ENCODE measurements at regions not wholly inside any gene's neighbourhood (a gene's known extent, or its start where the extent isn't known, plus 50 kb on each side); places are given as distances from the start of the nearest gene placed in this dataset.
A peak's percentile ranks its signal among the peaks of the same experiment; 100 is the strongest.
"Not testable (repeated sequence)": the region's sequence is repeated elsewhere in the genome, so short reads cannot be mapped to it uniquely, and the experiment has no call there.

DNA sequence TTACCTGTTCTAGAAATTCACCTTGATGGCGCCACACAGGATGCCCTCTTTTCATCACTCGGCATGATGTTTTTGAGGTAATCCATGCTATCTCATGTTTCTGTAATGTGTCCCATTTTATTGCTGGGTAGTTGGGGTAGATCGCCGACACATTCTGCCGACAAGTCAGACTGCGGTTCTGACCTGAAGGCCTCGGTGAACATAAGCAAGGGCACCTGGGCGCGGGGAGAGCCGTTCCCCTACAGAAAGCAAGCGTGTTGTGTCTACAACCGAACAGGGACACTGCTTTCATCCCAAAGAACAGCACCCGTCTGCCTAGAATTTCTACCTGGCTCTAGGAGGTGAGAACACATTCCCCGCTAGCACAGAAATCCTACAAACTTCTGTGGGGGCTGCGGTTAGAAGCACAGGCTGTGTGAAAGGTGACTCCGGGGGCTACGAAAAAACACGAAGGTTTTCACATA is 149.2 kb downstream of the PPIAL4G start:
- peaks cover 5% of the 10 kb centered on the region; the same call in 1 of the 2 replicates for H3K4me1 ChIP-seq (ENCODE audit: control insufficient read depth, insufficient read depth, low read length)
- no peaks in the 10 kb centered on the region for H3K36me3 ChIP-seq (ENCODE audit: control insufficient read depth, insufficient read depth, low read length)
- no peaks in the 10 kb centered on the region for H3K27me3 ChIP-seq (ENCODE audit: control insufficient read depth, insufficient read depth, low read length)
- H3K27ac ChIP-seq (ENCODE audit: low read depth, low read length) = peak overlapping the region; percentile 97
- peak overlapping the region; percentile 53 for H3K9ac ChIP-seq (ENCODE audit: low read depth, low read length)
- peak overlapping the region; percentile 74 for H3K4me3 ChIP-seq (ENCODE audit: low read depth, low read length)
- no peaks in the 10 kb centered on the region for H3K9me3 ChIP-seq (ENCODE audit: control insufficient read depth, insufficient read depth, low read length)

DNA sequence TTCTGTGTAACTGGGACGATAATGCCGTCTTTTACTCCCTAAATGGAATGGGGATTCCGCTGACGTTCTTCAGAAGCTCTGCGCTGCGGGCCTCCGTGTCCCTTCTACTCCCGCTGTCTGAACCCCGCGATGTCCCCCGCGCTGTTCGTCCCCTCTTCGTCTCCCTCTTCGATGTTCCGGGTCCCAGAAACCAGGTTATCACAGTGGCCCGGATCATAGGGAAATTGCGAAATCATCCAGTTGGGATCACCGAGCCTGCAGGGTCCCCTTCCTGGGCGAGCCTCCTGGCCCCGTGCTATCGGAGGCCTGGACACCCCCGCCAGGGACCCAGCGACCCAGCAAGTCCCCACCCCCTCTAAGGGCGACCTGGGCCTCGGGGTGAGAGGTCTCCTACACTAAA is 154.2 kb downstream of the PPIAL4G start:
- peaks cover 5% of the 10 kb centered on the region; the same call in 1 of the 2 replicates for H3K4me1 ChIP-seq (ENCODE audit: control insufficient read depth, insufficient read depth, low read length)
- H3K9ac ChIP-seq (ENCODE audit: low read depth, low read length) = no peak overlapping the region
- H3K36me3 ChIP-seq (ENCODE audit: control insufficient read depth, insufficient read depth, low read length) = no peaks in the 10 kb centered on the region
- no peaks in the 10 kb centered on the region for H3K9me3 ChIP-seq (ENCODE audit: control insufficient read depth, insufficient read depth, low read length)
- H3K27ac ChIP-seq (ENCODE audit: low read depth, low read length) = no peak overlapping the region
- no peak overlapping the region for H3K4me3 ChIP-seq (ENCODE audit: low read depth, low read length)
- H3K27me3 ChIP-seq (ENCODE audit: control insufficient read depth, insufficient read depth, low read length) = no peaks in the 10 kb centered on the region

DNA sequence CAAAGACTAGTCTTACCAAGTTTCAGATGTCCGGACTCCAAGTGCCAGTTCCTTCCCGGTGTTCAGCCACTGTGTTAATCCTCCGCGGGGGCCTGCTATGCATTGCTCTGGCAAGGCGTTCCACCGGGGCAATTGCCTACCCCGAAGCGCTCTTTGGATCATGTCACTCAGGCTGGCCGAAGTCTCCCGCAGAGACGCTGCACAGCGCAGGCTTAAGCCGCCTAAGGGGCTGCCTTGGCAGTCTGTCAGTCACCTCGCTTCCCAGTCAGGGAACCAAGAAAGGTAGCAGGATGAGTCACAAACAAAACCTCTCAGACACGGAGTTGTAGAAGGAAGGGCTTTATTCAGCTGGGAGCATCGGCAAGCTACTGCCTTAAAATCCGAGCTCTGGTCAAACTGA is 158.1 kb downstream of the PPIAL4G start:
- H3K27me3 ChIP-seq (ENCODE audit: control insufficient read depth, insufficient read depth, low read length); H3K27ac ChIP-seq (ENCODE audit: low read depth, low read length); H3K4me1 ChIP-seq (ENCODE audit: control insufficient read depth, insufficient read depth, low read length); H3K9ac ChIP-seq (ENCODE audit: low read depth, low read length); H3K9me3 ChIP-seq (ENCODE audit: control insufficient read depth, insufficient read depth, low read length); H3K4me3 ChIP-seq (ENCODE audit: low read depth, low read length); H3K36me3 ChIP-seq (ENCODE audit: control insufficient read depth, insufficient read depth, low read length): not testable (repeated sequence)

DNA sequence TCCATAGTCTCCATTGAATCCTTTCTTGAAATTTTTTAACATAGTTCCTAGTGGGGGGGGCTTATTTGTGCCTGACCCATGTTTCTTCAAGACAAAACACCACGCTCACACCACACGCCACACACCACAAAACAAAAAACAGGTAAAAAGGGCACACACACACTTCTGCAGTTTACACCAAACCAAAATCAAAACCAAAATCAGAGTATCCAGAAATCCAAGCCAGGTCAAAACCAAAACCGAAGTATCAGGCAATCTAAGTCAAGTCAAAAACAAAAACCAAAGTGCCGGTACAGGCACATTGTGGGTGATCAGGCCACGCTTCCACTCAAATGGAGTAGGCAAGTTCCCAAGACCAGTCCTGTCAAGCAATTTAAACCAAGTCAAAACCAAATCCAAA is 158.6 kb downstream of the PPIAL4G start:
- H3K4me1 ChIP-seq (ENCODE audit: control insufficient read depth, insufficient read depth, low read length); H3K27me3 ChIP-seq (ENCODE audit: control insufficient read depth, insufficient read depth, low read length); H3K9me3 ChIP-seq (ENCODE audit: control insufficient read depth, insufficient read depth, low read length); H3K36me3 ChIP-seq (ENCODE audit: control insufficient read depth, insufficient read depth, low read length); H3K27ac ChIP-seq (ENCODE audit: low read depth, low read length); H3K9ac ChIP-seq (ENCODE audit: low read depth, low read length); H3K4me3 ChIP-seq (ENCODE audit: low read depth, low read length): not testable (repeated sequence)

DNA sequence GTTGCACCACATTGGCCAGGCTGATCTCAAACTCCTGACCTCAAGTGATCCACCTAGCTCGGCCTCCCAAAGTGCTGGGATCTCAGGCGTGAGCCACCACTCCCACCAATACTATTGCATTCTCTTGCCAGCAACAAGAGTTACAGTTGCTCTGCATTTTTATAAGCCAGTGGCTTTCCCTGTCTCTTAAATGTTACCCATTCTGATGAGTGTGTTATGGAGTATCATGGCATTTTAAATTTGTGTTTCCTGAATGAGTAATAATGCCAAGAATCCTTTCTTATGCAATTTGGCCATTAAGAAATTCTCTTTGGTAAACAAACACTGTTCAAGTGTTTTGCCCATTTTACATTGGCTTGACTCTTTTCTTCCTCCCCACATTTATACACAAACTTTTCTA is 163.0 kb downstream of the PPIAL4G start:
- H3K36me3 ChIP-seq (ENCODE audit: control insufficient read depth, insufficient read depth, low read length); H3K27ac ChIP-seq (ENCODE audit: low read depth, low read length); H3K4me3 ChIP-seq (ENCODE audit: low read depth, low read length); H3K4me1 ChIP-seq (ENCODE audit: control insufficient read depth, insufficient read depth, low read length); H3K9me3 ChIP-seq (ENCODE audit: control insufficient read depth, insufficient read depth, low read length); H3K9ac ChIP-seq (ENCODE audit: low read depth, low read length): not testable (repeated sequence)
- H3K27me3 ChIP-seq (ENCODE audit: control insufficient read depth, insufficient read depth, low read length) = peaks cover 36% of the 10 kb centered on the region

DNA sequence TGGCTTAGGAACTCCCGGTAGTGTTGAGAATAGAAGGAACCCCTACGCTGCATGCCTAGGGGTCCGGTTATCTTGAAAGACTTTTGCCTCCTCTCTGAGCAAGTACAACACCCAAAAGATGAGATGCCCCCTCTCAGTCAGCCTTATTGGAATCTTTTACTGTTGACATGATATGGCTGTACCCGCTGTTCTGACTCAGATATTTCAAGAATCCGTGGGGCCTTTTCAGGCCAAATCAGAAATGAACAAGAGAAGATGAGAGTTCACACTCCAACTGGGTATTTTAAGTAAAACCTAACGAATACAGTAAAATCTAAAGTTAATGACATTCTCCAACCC is 164.2 kb downstream of the PPIAL4G start:
- H3K27me3 ChIP-seq (ENCODE audit: control insufficient read depth, insufficient read depth, low read length) = peaks cover 43% of the 10 kb centered on the region
- peaks cover 8% of the 10 kb centered on the region for H3K4me1 ChIP-seq (ENCODE audit: control insufficient read depth, insufficient read depth, low read length)
- H3K4me3 ChIP-seq (ENCODE audit: low read depth, low read length) = peak overlapping the region; percentile 61
- peak overlapping the region; percentile 17 for H3K9ac ChIP-seq (ENCODE audit: low read depth, low read length)
- no peaks in the 10 kb centered on the region for H3K9me3 ChIP-seq (ENCODE audit: control insufficient read depth, insufficient read depth, low read length)
- no peak overlapping the region for H3K27ac ChIP-seq (ENCODE audit: low read depth, low read length)
- H3K36me3 ChIP-seq (ENCODE audit: control insufficient read depth, insufficient read depth, low read length) = no peaks in the 10 kb centered on the region

DNA sequence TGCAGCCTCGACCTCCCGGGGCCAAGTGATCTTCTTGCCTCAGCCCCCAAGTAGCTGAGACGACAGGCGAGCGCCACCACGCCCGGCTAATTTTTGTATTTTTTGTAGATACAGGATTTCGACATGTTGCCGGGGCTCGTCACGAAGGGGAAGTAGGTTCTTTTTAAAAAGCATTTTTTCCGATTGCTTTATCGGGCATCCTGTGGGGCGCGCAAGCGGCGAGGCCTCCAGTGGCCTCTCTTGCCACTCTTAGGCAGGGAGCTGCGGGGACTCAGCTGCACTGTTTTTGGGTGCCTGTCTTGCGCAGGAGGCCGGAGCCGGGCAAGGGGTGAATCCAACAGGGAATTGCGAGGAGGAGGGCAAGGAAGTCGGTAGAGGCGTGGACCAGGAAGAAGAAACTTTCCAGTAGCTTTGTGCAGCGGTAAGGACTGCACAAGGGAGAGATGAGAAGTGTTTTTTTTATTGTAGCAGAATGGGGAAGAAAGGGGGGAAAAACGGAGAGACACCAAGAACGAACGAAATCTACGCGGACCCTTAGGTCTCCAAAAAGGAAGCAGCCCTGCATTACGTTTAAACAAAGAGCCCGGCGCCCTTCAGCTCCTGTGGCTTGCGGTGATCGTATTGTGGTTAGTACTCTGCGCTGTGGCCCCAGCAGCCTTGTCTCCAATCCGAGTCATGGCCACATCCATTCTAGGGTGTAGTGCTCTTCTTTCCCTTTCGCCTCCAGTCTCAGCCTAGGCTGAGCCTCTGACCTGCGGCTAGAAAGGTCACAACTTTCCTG is 164.8 kb downstream of the PPIAL4G start:
- H3K9ac ChIP-seq (ENCODE audit: low read depth, low read length) = peak overlapping the region; percentile 17
- no peak overlapping the region for H3K27ac ChIP-seq (ENCODE audit: low read depth, low read length)
- no peaks in the 10 kb centered on the region for H3K9me3 ChIP-seq (ENCODE audit: control insufficient read depth, insufficient read depth, low read length)
- H3K36me3 ChIP-seq (ENCODE audit: control insufficient read depth, insufficient read depth, low read length) = no peaks in the 10 kb centered on the region
- H3K4me1 ChIP-seq (ENCODE audit: control insufficient read depth, insufficient read depth, low read length) = peaks cover 8% of the 10 kb centered on the region
- peak overlapping the region; percentile 61 for H3K4me3 ChIP-seq (ENCODE audit: low read depth, low read length)
- peaks cover 43% of the 10 kb centered on the region for H3K27me3 ChIP-seq (ENCODE audit: control insufficient read depth, insufficient read depth, low read length)

DNA sequence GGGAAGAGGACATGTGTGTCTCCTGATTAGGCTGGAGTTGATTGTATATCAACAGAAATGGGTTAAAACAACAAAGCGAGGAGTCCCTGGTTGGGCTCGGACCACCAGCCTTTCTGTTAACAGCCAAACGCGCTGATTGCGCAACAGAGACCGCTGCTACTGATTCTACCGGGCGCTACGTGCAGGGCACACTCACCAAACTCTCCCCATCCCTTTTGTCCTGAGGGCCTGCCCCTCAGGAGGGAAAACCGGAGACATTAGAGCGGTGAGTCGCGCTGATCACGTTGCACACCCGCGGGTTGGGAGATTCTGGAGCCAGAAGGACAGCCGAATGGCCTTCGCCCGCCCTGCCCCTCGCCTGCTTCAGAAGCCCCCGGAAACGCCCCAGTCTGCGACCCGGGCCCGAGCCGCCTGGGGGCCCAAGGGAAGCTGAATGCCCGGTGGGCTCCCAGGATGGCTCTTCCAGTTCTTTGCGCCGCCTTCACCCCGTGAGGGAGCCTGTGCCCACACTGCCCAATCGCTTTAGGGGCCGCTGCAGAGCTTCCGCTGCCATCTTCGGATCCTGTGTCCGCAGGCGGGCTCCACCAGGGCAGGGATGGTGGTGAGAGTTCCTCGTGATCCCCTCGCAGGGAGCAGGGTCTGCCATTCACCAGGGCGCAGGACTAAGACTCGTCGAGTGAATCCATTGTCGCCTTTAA is 165.4 kb upstream of the NBPF11 start:
- peaks cover 8% of the 10 kb centered on the region for H3K4me1 ChIP-seq (ENCODE audit: control insufficient read depth, insufficient read depth, low read length)
- peaks cover 46% of the 10 kb centered on the region for H3K27me3 ChIP-seq (ENCODE audit: control insufficient read depth, insufficient read depth, low read length)
- H3K9me3 ChIP-seq (ENCODE audit: control insufficient read depth, insufficient read depth, low read length) = no peaks in the 10 kb centered on the region
- H3K27ac ChIP-seq (ENCODE audit: low read depth, low read length) = no peak overlapping the region
- no peaks in the 10 kb centered on the region for H3K36me3 ChIP-seq (ENCODE audit: control insufficient read depth, insufficient read depth, low read length)
- H3K4me3 ChIP-seq (ENCODE audit: low read depth, low read length) = peak overlapping the region; percentile 61
- no peak overlapping the region for H3K9ac ChIP-seq (ENCODE audit: low read depth, low read length)

DNA sequence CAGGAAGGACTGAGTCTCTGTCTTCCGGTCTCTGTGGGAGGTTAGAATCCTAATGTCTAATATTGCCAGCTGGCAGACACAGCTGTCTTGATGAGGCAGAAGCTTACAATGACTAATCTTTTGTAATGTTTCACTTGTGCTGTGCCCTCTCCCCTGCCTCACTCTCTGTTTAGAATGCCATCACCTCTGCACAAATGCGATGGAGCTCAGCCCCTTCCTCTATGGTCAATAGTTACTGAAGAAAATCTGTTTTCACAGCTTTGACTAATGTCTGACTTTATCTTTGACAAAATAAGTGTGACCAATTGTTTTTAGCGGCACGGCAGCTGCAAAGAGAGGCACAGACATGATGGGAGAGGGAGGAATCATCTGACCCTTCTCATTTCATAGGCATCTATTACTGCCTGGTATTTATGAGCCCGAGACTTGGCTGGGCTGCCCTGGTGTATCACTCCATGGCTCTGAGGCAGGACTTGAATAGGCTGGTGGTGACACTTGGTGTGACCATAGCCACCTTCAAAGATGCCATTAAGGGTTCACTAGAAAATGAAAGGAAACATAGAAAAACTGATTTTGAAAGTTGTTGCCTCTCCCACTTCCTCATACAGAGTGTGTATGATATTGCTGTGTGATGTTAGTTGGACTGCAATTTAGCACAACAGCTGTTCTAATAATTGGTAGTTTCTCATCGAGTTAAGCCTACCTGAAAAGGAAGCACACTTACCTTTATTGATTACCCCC is 163.2 kb upstream of the NBPF11 start:
- Histone ChIP-seq H3K9me3 (ENCODE audit: control insufficient read depth, insufficient read depth, low read length) (no peaks in the 10 kb centered on the region), H3K4me1 (ENCODE audit: control insufficient read depth, insufficient read depth, low read length) (peaks cover 15% of the 10 kb centered on the region), H3K27ac (ENCODE audit: low read depth, low read length) (no peak overlapping the region), H3K4me3 (ENCODE audit: low read depth, low read length) (no peak overlapping the region), H3K9ac (ENCODE audit: low read depth, low read length) (no peak overlapping the region), H3K27me3 (ENCODE audit: control insufficient read depth, insufficient read depth, low read length) (peaks cover 68% of the 10 kb centered on the region), H3K36me3 (ENCODE audit: control insufficient read depth, insufficient read depth, low read length) (no peaks in the 10 kb centered on the region)

DNA sequence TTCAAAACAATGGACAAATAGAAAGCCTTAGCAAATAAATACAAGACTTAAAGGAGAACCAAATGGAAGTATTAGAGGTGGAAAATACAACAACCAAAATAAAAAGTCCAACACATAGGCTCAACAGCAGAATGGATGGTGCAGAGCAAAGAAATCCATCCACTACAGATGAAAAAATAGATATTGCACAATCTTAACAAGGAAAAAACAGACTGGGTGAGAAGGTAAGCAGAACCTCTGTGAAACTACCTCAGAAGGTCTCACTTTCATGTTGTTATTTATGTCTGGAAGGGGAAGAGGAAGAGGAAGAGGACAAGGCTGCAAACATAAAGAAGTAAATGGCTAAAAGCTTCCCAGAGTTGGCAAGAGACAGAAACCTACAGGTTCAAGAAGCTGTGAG is 158.7 kb upstream of the NBPF11 start:
- H3K4me3 ChIP-seq (ENCODE audit: low read depth, low read length) = peak overlapping the region; percentile 82; the same call in 1 of the 2 replicates
- H3K27ac ChIP-seq (ENCODE audit: low read depth, low read length) = no peak overlapping the region
- no peaks in the 10 kb centered on the region for H3K36me3 ChIP-seq (ENCODE audit: control insufficient read depth, insufficient read depth, low read length)
- H3K9ac ChIP-seq (ENCODE audit: low read depth, low read length) = no peak overlapping the region
- H3K27me3 ChIP-seq (ENCODE audit: control insufficient read depth, insufficient read depth, low read length) = peaks cover 72% of the 10 kb centered on the region
- H3K4me1 ChIP-seq (ENCODE audit: control insufficient read depth, insufficient read depth, low read length) = peaks cover 7% of the 10 kb centered on the region; the same call in 1 of the 2 replicates
- no peaks in the 10 kb centered on the region for H3K9me3 ChIP-seq (ENCODE audit: control insufficient read depth, insufficient read depth, low read length)

Measured in HUES48 (cell line).